HCT116 (cell line): ENCODE measurements at regions not wholly inside any gene's neighbourhood (a gene's known extent, or its start where the extent isn't known, plus 50 kb on each side); places are given as distances from the start of the nearest gene placed in this dataset.

ENCODE experiments used
- ATAC-seq: fragments of 200-7000 bp; cut with Tn5 transposase; 2 replicates; pipeline ENCODE4 v1.9.1; 2020; ENCODE audit warnings: mild to moderate bottlenecking, moderate library complexity
- BruUV-seq: library from RNA; stranded (reverse); fragments of 400-500 nt; replicated peaks from 2 replicates; lab custom pipeline; 2021; lab: Mats Ljungman, UMichigan
- CTCF ChIA-PET: fragments of 300-600 bp; sonication (Branson Sonifier 250); formaldehyde crosslinking; loops from one replicate; lab custom pipeline; 2021; ENCODE audit warnings: antibody characterized with exemption; lab: Charles Lee
- POLR2A ChIA-PET: fragments of 300-600, 350-600 bp; sonication (Branson Sonifier 250); formaldehyde crosslinking; loops from one replicate; lab custom pipeline; 2021; ENCODE audit warnings: antibody characterized with exemption; lab: Charles Lee
- RAD21 ChIA-PET, 2 experiments: fragments of 300-600 bp; sonication (Branson Sonifier 250); formaldehyde crosslinking; loops; one replicate each; lab custom pipeline; 2023; ENCODE audit warnings: low total read pairs in 2 of 2; ENCODE audit not compliant: uncharacterized antibody in 2 of 2, unreplicated experiment in 2 of 2, low non-redundant PET in 1 of 2; lab: Charles Lee
- DNase-seq: peaks from one replicate; pipeline ENCODE4 v3.0.0-alpha.2; 2010; ENCODE audit warnings: low read depth, low spot score
- H2AFZ ChIP-seq: fragments of 200-600 bp; shearing (Covaris generic), sonication (generic); 2 replicates; pipeline ENCODE4 v1.6.1; 2017; ENCODE audit warnings: low read depth, mixed run types, mixed read lengths, antibody characterized with exemption, low read length; ENCODE audit not compliant: poor library complexity, severe bottlenecking
- H3K27ac ChIP-seq: 2 replicates; pipeline ENCODE4 v1.5.1; 2012; ENCODE audit warnings: low read depth, low read length
- H3K27me3 ChIP-seq: fragments of 200-600 bp; sonication (generic); 2 replicates; pipeline ENCODE4 v1.6.1; 2016; ENCODE audit warnings: mixed run types, low read length, mixed read lengths; ENCODE audit not compliant: insufficient read depth
- H3K36me3 ChIP-seq, 2 experiments: fragments of 200-500 bp in 1 of 2; fragments of 200-600 bp in 1 of 2; sonication (Bioruptor generic) in 1 of 2; sonication (generic) in 1 of 2; 2 replicates each; pipeline versions ENCODE4 v1.5.1 to v1.6.1; 2014 to 2016; ENCODE audit warnings: low read length in 2 of 2, inconsistent platforms in 1 of 2, mixed read lengths in 1 of 2, mixed run types in 1 of 2; ENCODE audit not compliant: insufficient read depth in 2 of 2, control insufficient read depth in 1 of 2
- H3K4me1 ChIP-seq, 2 experiments: fragments of 200-600 bp in 1 of 2; sonication (generic) in 1 of 2; 2 replicates each; pipeline versions ENCODE4 v1.5.1 to v1.6.1; 2012 to 2017; ENCODE audit warnings: low read length in 2 of 2, inconsistent platforms in 1 of 2, mild to moderate bottlenecking in 1 of 2, mixed read lengths in 1 of 2, mixed run types in 1 of 2, moderate library complexity in 1 of 2; ENCODE audit not compliant: insufficient read depth in 2 of 2, control insufficient read depth in 1 of 2
- H3K4me2 ChIP-seq: fragments of 200-600 bp; sonication (generic); 2 replicates; pipeline ENCODE4 v1.6.1; 2017; ENCODE audit warnings: mixed run types, low read length, mixed read lengths
- H3K4me3 ChIP-seq, 2 experiments: fragments of 200-600 bp in 1 of 2; sonication (generic) in 1 of 2; replicated peaks in 1 of 2; 2 replicates each; pipeline ENCODE4 v1.5.1; 2011 to 2016; ENCODE audit warnings: low read length in 2 of 2, control low read depth in 1 of 2, low read depth in 1 of 2, mild to moderate bottlenecking in 1 of 2, mixed read lengths in 1 of 2, mixed run types in 1 of 2
- H3K79me2 ChIP-seq: fragments of 200-600 bp; sonication (generic); 2 replicates; pipeline ENCODE4 v1.6.1; 2017; ENCODE audit warnings: mild to moderate bottlenecking, mixed run types, low read length, moderate library complexity, mixed read lengths; ENCODE audit not compliant: insufficient read depth
- H3K9ac ChIP-seq: fragments of 200-600 bp; sonication (generic); 2 replicates; pipeline ENCODE4 v1.6.1; 2016; ENCODE audit warnings: low read length, mixed read lengths
- H3K9me2 ChIP-seq: fragments of 200-600 bp; sonication (generic), shearing (Covaris generic); 2 replicates; pipeline ENCODE4 v1.6.1; 2017; ENCODE audit warnings: mixed run types, mild to moderate bottlenecking, moderate library complexity; ENCODE audit not compliant: insufficient read depth
- H3K9me3 ChIP-seq, 2 experiments: fragments of 200-500 bp in 1 of 2; fragments of 200-600 bp in 1 of 2; sonication (Bioruptor generic) in 1 of 2; sonication (generic) in 1 of 2; 2 replicates each; pipeline ENCODE4 v1.6.1; 2014 to 2017; ENCODE audit warnings: low read length in 2 of 2, mixed read lengths in 2 of 2, inconsistent platforms in 1 of 2, low read depth in 1 of 2, mild to moderate bottlenecking in 1 of 2, mixed run types in 1 of 2, moderate library complexity in 1 of 2; ENCODE audit not compliant: control insufficient read depth in 1 of 2, insufficient read depth in 1 of 2
- H4K20me1 ChIP-seq: fragments of 200-600 bp; sonication (generic), shearing (Covaris generic); 2 replicates; pipeline ENCODE4 v1.6.1; 2017; ENCODE audit warnings: mixed run types, mild to moderate bottlenecking, moderate library complexity; ENCODE audit not compliant: insufficient read depth
- CBX3 ChIP-seq: IDR thresholded peaks from 2 replicates; pipeline ENCODE4 v1.6.1; 2012; ENCODE audit warnings: low read depth
- CEBPB ChIP-seq: IDR thresholded peaks from 2 replicates; pipeline ENCODE4 v1.6.1; 2012; ENCODE audit warnings: low read depth
- ELF1 ChIP-seq: IDR thresholded peaks from 2 replicates; pipeline ENCODE4 v1.6.1; 2012; ENCODE audit warnings: low read depth, borderline replicate concordance
- FOSL1 ChIP-seq: IDR thresholded peaks from 2 replicates; pipeline ENCODE4 v1.6.1; 2012; ENCODE audit warnings: low read depth
- POLR2AphosphoS5 ChIP-seq: IDR thresholded peaks from 2 replicates; pipeline ENCODE4 v1.6.1; 2011; ENCODE audit warnings: mild to moderate bottlenecking, low read depth, low read length, moderate library complexity
- TCF7L2 ChIP-seq: IDR thresholded peaks from 2 replicates; pipeline ENCODE4 v1.7.0; 2011; ENCODE audit warnings: borderline replicate concordance, inconsistent platforms; ENCODE audit not compliant: insufficient read depth, insufficient read length; ENCODE audit errors: extremely low read depth
- intact Hi-C: fragments of 100-400 bp; cut with micrococcal nuclease; formaldehyde crosslinking; loops from 2 replicates; pipeline ENCODE4 v1.10.0; 2022
- TF ChIP-seq, protein P1 (sequence below): IDR thresholded peaks from 2 replicates; pipeline ENCODE4 v1.6.1; 2012; ENCODE audit warnings: low read depth

GRCh38 chr14:83764656-83765599, 1765.0 kb upstream of the FLRT2 start:
- CTCF ChIA-PET: no interaction called here
- no peaks in the 10 kb centered on the region for H3K9me2 ChIP-seq
- H3K4me2 ChIP-seq: no peak overlapping the region
- no peaks in the 10 kb centered on the region for H3K79me2 ChIP-seq
- H3K4me1 ChIP-seq: no peaks in the 10 kb centered on the region
- H3K9me3 ChIP-seq: peaks cover 5 to 15% of the 10 kb centered on the region in 2 experiments; a peak in 3 of 4 replicates
- H4K20me1 ChIP-seq: no peaks in the 10 kb centered on the region
- H3K36me3 ChIP-seq: no peaks in the 10 kb centered on the region
- no peak overlapping the region for H3K27ac ChIP-seq
- POLR2A ChIA-PET: no interaction called here
- ATAC-seq: no peak
- RAD21 ChIA-PET: no interaction called here
- no TSS peak for BruUV-seq
- H3K9ac ChIP-seq: no peak overlapping the region
- TF ChIP-seq TCF7L2 (no peak), CEBPB (no peak)
- TF ChIP-seq, protein P1, sequence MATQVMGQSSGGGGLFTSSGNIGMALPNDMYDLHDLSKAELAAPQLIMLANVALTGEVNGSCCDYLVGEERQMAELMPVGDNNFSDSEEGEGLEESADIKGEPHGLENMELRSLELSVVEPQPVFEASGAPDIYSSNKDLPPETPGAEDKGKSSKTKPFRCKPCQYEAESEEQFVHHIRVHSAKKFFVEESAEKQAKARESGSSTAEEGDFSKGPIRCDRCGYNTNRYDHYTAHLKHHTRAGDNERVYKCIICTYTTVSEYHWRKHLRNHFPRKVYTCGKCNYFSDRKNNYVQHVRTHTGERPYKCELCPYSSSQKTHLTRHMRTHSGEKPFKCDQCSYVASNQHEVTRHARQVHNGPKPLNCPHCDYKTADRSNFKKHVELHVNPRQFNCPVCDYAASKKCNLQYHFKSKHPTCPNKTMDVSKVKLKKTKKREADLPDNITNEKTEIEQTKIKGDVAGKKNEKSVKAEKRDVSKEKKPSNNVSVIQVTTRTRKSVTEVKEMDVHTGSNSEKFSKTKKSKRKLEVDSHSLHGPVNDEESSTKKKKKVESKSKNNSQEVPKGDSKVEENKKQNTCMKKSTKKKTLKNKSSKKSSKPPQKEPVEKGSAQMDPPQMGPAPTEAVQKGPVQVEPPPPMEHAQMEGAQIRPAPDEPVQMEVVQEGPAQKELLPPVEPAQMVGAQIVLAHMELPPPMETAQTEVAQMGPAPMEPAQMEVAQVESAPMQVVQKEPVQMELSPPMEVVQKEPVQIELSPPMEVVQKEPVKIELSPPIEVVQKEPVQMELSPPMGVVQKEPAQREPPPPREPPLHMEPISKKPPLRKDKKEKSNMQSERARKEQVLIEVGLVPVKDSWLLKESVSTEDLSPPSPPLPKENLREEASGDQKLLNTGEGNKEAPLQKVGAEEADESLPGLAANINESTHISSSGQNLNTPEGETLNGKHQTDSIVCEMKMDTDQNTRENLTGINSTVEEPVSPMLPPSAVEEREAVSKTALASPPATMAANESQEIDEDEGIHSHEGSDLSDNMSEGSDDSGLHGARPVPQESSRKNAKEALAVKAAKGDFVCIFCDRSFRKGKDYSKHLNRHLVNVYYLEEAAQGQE: no peak
- intact Hi-C loops: no loop called here
- no peak overlapping the region for H2AFZ ChIP-seq
- DNase-seq: no peak
- H3K4me3 ChIP-seq: no peak overlapping the region
- no peaks in the 10 kb centered on the region for H3K27me3 ChIP-seq

GRCh38 chr14:83777516-83777915, 1752.4 kb upstream of the FLRT2 start:
- Histone ChIP-seq H3K27ac (no peak overlapping the region), H4K20me1 (no peaks in the 10 kb centered on the region), H2AFZ (no peak overlapping the region), H3K27me3 (no peaks in the 10 kb centered on the region), H3K4me3 (no peak overlapping the region), H3K9ac (no peak overlapping the region), H3K4me1 (no peaks in the 10 kb centered on the region), H3K4me2 (no peak overlapping the region), H3K9me2 (no peaks in the 10 kb centered on the region), H3K9me3 (peaks cover 0 to 6% of the 10 kb centered on the region in 2 experiments; a peak in 2 of 4 replicates), H3K36me3 (no peaks in the 10 kb centered on the region), H3K79me2 (no peaks in the 10 kb centered on the region)
- POLR2A ChIA-PET: no interaction called here
- ATAC-seq: no peak
- DNase-seq: no peak
- CTCF ChIA-PET: no interaction called here
- RAD21 ChIA-PET: no interaction called here
- BruUV-seq: no TSS peak
- intact Hi-C loops: no loop called here
- TF ChIP-seq FOSL1 (no peak), CBX3 (no peak), ELF1 (no peak), CEBPB (no peak), POLR2AphosphoS5 (no peak)
